ENCODE measurements at regions not wholly inside any gene's neighbourhood (a gene's known extent, or its start where the extent isn't known, plus 50 kb on each side); places are given as distances from the start of the nearest gene placed in this dataset.

DNA sequence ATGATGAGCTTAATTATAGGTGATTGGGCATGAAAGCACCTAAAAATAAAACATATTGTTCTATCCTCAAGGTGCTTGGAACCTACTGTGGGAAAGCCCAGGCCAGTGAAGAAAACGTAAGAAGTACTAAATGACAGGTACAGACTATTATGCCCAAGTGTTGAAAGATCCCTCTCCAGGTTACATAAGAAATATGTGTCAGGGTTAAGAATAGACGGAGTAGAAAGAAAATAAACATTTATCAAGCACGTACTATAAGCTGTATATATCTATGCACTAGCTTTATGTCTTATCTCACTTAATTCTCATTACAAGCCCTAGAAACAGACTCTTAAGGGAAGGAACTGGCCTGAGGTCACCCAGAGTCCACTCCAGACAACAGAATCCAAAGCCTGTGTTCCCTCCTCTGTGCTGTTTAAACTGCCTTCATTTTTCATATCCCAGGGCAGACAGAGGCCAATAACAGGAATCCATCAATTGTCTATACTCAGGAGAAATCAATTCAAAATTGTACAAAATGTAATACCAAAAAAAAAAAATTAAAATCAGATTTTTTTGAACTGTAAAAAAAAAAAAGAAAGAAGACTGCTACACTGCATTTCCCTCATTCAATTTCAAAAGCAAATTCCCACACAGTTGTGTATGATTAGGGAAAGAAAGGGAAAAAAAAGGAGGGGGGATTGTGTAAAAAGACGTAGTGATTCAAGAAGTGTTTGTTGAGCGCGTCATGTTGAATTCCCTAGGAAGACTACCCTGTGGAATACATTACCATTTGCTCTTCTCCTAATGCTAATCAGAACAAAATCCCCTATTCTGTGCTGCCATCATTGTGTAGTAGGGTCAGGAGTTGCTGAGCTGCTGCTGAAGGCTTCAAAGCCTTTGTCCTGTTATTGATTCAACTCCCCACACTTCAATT is 156.3 kb downstream of the IRS1 start:
- DNase-seq (ENCODE audit: low spot score): no peak
- H3K36me3 Mint-ChIP-seq (ENCODE audit: low read depth, unreplicated experiment): peaks cover 6% of the 10 kb centered on the region
- H3K9me3 Mint-ChIP-seq (ENCODE audit: unreplicated experiment): peaks cover 5% of the 10 kb centered on the region
- TF ChIP-seq, protein P1, sequence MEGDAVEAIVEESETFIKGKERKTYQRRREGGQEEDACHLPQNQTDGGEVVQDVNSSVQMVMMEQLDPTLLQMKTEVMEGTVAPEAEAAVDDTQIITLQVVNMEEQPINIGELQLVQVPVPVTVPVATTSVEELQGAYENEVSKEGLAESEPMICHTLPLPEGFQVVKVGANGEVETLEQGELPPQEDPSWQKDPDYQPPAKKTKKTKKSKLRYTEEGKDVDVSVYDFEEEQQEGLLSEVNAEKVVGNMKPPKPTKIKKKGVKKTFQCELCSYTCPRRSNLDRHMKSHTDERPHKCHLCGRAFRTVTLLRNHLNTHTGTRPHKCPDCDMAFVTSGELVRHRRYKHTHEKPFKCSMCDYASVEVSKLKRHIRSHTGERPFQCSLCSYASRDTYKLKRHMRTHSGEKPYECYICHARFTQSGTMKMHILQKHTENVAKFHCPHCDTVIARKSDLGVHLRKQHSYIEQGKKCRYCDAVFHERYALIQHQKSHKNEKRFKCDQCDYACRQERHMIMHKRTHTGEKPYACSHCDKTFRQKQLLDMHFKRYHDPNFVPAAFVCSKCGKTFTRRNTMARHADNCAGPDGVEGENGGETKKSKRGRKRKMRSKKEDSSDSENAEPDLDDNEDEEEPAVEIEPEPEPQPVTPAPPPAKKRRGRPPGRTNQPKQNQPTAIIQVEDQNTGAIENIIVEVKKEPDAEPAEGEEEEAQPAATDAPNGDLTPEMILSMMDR (IDR thresholded peaks at IDR 0.05; ENCODE audit: unreplicated experiment): no peak
- H3K27me3 Mint-ChIP-seq (ENCODE audit: unreplicated experiment): peaks cover 12% of the 10 kb centered on the region
- no peak overlapping the region for H3K4me3 Mint-ChIP-seq (ENCODE audit: unreplicated experiment)
- peaks cover 12% of the 10 kb centered on the region for H3K4me1 Mint-ChIP-seq (ENCODE audit: unreplicated experiment)
- no peak overlapping the region for H3K27ac Mint-ChIP-seq (ENCODE audit: unreplicated experiment)

- peaks cover 6% of the 10 kb centered on the region for H3K36me3 Mint-ChIP-seq (ENCODE audit: low read depth, unreplicated experiment)
- DNase-seq (ENCODE audit: low spot score): no peak
- no peak overlapping the region for H3K4me3 Mint-ChIP-seq (ENCODE audit: unreplicated experiment)
- peaks cover 5% of the 10 kb centered on the region for H3K9me3 Mint-ChIP-seq (ENCODE audit: unreplicated experiment)
- H3K27ac Mint-ChIP-seq (ENCODE audit: unreplicated experiment): no peak overlapping the region
- H3K27me3 Mint-ChIP-seq (ENCODE audit: unreplicated experiment): peaks cover 14% of the 10 kb centered on the region
- TF ChIP-seq, protein P1 (IDR thresholded peaks at IDR 0.05; ENCODE audit: unreplicated experiment): no peak
- H3K4me1 Mint-ChIP-seq (ENCODE audit: unreplicated experiment): peaks cover 9% of the 10 kb centered on the region
Measured at GRCh38 chr2:226641008-226641407, 158.6 kb downstream of the IRS1 start.

GRCh38 chr2:226640501-226640900 is 159.1 kb downstream of the IRS1 start:
- TF ChIP-seq, protein P1 (IDR thresholded peaks at IDR 0.05; ENCODE audit: unreplicated experiment): no peak
- Mint-ChIP-seq H3K4me3 (ENCODE audit: unreplicated experiment) (no peak overlapping the region), H3K27ac (ENCODE audit: unreplicated experiment) (no peak overlapping the region), H3K27me3 (ENCODE audit: unreplicated experiment) (peaks cover 14% of the 10 kb centered on the region), H3K36me3 (ENCODE audit: low read depth, unreplicated experiment) (peaks cover 6% of the 10 kb centered on the region), H3K9me3 (ENCODE audit: unreplicated experiment) (peaks cover 5% of the 10 kb centered on the region), H3K4me1 (ENCODE audit: unreplicated experiment) (peaks cover 9% of the 10 kb centered on the region)
- no peak for DNase-seq (ENCODE audit: low spot score)

GRCh38 chr2:226639550-226639949 is 160.1 kb downstream of the IRS1 start:
- Mint-ChIP-seq H3K4me3 (ENCODE audit: unreplicated experiment) (no peak overlapping the region), H3K9me3 (ENCODE audit: unreplicated experiment) (peaks cover 5% of the 10 kb centered on the region), H3K27me3 (ENCODE audit: unreplicated experiment) (peaks cover 14% of the 10 kb centered on the region), H3K36me3 (ENCODE audit: low read depth, unreplicated experiment) (peaks cover 6% of the 10 kb centered on the region), H3K4me1 (ENCODE audit: unreplicated experiment) (peaks cover 7% of the 10 kb centered on the region), H3K27ac (ENCODE audit: unreplicated experiment) (no peak overlapping the region)
- DNase-seq (ENCODE audit: low spot score): no peak
- TF ChIP-seq, protein P1 (IDR thresholded peaks at IDR 0.05; ENCODE audit: unreplicated experiment): no peak

DNA sequence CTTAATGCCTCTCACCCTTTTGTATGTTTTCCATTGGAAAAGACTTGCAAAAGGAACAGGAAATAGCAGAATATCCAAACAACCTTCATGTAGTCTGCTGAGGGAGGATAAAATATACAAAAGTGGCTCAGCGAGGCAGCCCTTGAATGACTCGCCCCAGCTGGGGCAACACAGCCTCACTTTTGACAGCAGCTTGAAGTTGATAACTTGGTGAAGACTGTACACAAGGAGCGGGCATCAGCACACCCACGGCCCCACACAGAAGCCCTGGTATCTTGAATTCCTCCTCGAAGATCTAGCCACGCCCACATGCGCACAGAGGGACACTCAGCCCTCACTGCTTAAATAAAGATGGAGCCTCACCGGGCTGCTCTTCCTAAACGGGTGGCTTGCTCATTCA is 161.0 kb downstream of the IRS1 start:
- no peak for DNase-seq (ENCODE audit: low spot score)
- H3K27ac Mint-ChIP-seq (ENCODE audit: unreplicated experiment): no peak overlapping the region
- H3K36me3 Mint-ChIP-seq (ENCODE audit: low read depth, unreplicated experiment): peaks cover 6% of the 10 kb centered on the region
- no peak overlapping the region for H3K4me3 Mint-ChIP-seq (ENCODE audit: unreplicated experiment)
- peaks cover 5% of the 10 kb centered on the region for H3K9me3 Mint-ChIP-seq (ENCODE audit: unreplicated experiment)
- peaks cover 10% of the 10 kb centered on the region for H3K27me3 Mint-ChIP-seq (ENCODE audit: unreplicated experiment)
- TF ChIP-seq, protein P1 (IDR thresholded peaks at IDR 0.05; ENCODE audit: unreplicated experiment): no peak
- H3K4me1 Mint-ChIP-seq (ENCODE audit: unreplicated experiment): no peaks in the 10 kb centered on the region

Measured in endothelial cell (in vitro differentiated cells).